ENCODE measurements at regions not wholly inside any gene's neighbourhood (a gene's known extent, or its start where the extent isn't known, plus 50 kb on each side); places are given as distances from the start of the nearest gene placed in this dataset.

DNA sequence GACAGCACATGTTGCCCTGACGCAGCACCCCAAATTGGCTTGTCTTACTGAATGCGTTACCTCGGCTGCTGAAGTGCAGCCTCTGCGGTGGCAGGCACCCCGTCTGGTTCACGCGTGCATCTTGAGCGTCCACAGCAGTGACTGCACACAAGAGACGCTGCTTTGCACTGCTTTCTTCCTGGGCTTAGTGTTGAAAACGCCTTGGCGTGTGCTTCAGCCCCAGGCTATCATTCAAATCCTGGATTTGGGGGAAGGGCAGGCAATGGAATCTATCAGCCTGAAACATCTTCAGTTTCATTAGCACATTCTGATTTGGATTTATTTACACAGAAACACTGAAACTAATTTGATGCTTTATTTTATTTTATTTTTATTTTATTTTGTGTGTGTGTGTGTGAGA is 342.7 kb downstream of the SMOC2 start:
- no peak for TF ChIP-seq POLR2A (IDR thresholded peaks at IDR 0.05)
- no peak for TF ChIP-seq CTCF (IDR thresholded peaks at IDR 0.05)
- no peak for DNase-seq
- Histone ChIP-seq H3K4me1 (no peaks in the 10 kb centered on the region), H3K4me3 (no peak overlapping the region), H3K27ac (no peak overlapping the region), H3K36me3 (no peaks in the 10 kb centered on the region), H3K9me3 (no peaks in the 10 kb centered on the region), H3K27me3 (no peaks in the 10 kb centered on the region)
- intact Hi-C loops (cut with DNase I; ENCODE audit: low total_unique reads) = no loop called here

- H3K9me3 ChIP-seq = no peaks in the 10 kb centered on the region
- no peaks in the 10 kb centered on the region for H3K27me3 ChIP-seq
- H3K4me3 ChIP-seq = no peak overlapping the region
- intact Hi-C loops (cut with DNase I; ENCODE audit: low total_unique reads) = no loop called here
- no peaks in the 10 kb centered on the region for H3K36me3 ChIP-seq
- TF ChIP-seq CTCF (IDR thresholded peaks at IDR 0.05) (no peak), POLR2A (IDR thresholded peaks at IDR 0.05) (no peak)
- no peaks in the 10 kb centered on the region for H3K4me1 ChIP-seq
- DNase-seq = no peak
- H3K27ac ChIP-seq = no peak overlapping the region
Observed at GRCh38 chr6:168782187-168782751, 341.3 kb downstream of the SMOC2 start.

DNA sequence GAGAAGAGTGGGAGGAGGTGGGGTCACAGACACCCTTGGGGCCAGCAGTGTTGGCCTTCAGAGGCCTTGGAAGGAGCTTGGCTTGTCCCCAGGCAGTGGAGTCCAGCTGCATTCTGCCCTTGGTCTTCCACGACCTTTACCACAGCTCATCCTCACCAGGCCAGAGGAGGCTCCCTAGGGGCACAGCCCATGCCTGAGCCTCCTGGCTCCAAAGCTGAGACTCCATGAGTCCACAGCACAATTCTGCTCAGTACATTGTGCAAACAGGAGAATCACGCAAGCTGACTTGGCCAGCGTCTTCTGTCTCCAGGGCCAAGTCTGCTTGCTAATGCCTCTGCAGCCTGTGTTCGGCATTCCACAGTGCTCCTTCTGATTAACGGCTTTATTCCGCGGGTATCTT is 337.2 kb downstream of the SMOC2 start:
- Histone ChIP-seq H3K27me3 (no peaks in the 10 kb centered on the region), H3K36me3 (no peaks in the 10 kb centered on the region), H3K4me1 (no peaks in the 10 kb centered on the region), H3K4me3 (no peak overlapping the region), H3K27ac (no peak overlapping the region), H3K9me3 (no peaks in the 10 kb centered on the region)
- peak; percentile 45 to 64 for DNase-seq
- TF ChIP-seq POLR2A (IDR thresholded peaks at IDR 0.05) (no peak), CTCF (IDR thresholded peaks at IDR 0.05) (no peak)
- intact Hi-C loops (cut with DNase I; ENCODE audit: low total_unique reads) = no loop called here

DNA sequence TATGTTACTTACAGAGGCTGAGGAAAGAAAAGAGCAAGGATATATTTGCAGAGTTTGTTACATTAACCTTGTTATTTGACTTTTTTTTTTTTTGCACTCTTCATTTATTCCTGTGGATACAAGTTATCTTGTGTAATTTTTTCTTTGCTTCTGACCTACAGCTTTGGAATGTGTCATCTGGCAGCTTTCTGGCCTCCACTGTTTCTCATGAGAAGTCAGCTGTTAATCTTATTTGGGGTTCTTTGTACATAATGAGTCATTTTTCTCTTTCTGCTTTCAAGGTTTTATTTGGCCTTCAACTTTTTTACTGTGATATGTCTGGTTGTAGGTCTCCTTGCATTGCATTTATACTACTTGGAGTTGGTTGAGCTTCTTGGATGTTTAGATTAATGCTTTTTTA is 333.4 kb downstream of the SMOC2 start:
- no peaks in the 10 kb centered on the region for H3K9me3 ChIP-seq
- no peaks in the 10 kb centered on the region for H3K36me3 ChIP-seq
- intact Hi-C loops (cut with DNase I; ENCODE audit: low total_unique reads) = no loop called here
- TF ChIP-seq CTCF (IDR thresholded peaks at IDR 0.05) (no peak), POLR2A (IDR thresholded peaks at IDR 0.05) (no peak)
- no peak overlapping the region for H3K4me3 ChIP-seq
- no peak overlapping the region for H3K27ac ChIP-seq
- no peaks in the 10 kb centered on the region for H3K27me3 ChIP-seq
- DNase-seq = no peak
- H3K4me1 ChIP-seq = no peaks in the 10 kb centered on the region

DNA sequence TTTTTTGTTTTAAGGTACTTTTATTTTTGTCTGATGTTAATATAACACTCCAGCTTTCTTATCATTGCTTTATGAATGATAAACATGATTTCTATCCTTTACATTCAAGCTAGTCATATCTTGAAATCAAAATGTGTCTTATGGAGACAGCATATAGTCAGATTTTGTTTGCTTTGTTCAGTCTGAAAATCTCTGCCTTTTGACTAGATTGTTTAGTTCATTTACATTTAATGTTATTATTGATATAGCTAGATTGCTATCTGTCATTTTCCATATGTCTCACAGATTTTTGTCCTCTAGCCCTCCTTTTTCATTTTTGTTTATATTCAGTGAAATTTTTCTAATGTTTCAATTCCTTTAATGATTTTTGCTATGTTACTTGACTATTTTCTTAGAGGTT is 332.8 kb downstream of the SMOC2 start:
- Histone ChIP-seq H3K4me1 (no peaks in the 10 kb centered on the region), H3K4me3 (no peak overlapping the region), H3K36me3 (no peaks in the 10 kb centered on the region), H3K9me3 (no peaks in the 10 kb centered on the region), H3K27ac (no peak overlapping the region), H3K27me3 (no peaks in the 10 kb centered on the region)
- no peak for DNase-seq
- intact Hi-C loops (cut with DNase I; ENCODE audit: low total_unique reads) = no loop called here
- TF ChIP-seq CTCF (IDR thresholded peaks at IDR 0.05) = no peak
- no peak for TF ChIP-seq POLR2A (IDR thresholded peaks at IDR 0.05)
